ENCODE measurements at regions not wholly inside any gene's neighbourhood (a gene's known extent, or its start where the extent isn't known, plus 50 kb on each side); places are given as distances from the start of the nearest gene placed in this dataset.

DNA sequence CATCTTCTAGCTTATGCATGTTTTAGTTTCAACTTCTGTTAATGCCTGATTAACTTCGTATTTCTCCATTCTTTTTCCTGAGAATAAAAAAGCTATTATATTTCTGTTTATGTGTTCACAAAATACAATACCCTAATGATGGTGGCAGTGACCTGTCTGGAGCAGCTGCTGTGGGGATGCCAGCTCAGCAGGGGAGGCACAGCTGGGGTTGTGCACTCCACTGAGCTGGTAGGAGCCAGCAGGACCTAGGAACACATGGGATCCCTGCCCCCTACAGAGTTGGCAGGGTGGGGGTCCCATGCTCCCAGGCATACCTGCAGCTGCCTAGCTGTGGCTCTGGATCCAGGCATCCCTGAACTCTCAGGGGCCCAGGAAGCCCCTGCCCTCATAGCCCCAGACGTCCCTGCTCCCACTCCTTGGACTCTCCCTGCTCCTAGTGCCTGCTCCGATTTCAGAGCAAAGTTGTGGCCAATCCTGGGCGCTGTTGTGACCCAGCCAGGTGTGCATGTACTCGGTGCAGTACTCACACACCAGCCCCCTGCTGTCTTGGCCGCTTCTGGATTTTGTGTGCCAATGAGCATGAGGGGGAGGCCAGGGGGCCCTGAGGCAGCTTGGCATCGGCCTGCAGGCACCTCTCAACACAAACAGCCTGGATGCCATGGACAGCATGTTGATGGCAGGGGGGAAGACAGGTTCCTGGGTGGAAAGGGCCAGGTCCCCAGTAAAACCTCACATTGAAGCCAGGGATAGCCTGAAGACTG, 546.0 kb downstream of the ZNF804A start:
- TF ChIP-seq POLR2AphosphoS5 (IDR thresholded peaks at IDR 0.05; ENCODE audit: low read depth, low read length) (no peak), TCF7L2 (IDR thresholded peaks at IDR 0.05; ENCODE audit: low read depth, low read length) (no peak)
- TF ChIP-seq, protein P1, sequence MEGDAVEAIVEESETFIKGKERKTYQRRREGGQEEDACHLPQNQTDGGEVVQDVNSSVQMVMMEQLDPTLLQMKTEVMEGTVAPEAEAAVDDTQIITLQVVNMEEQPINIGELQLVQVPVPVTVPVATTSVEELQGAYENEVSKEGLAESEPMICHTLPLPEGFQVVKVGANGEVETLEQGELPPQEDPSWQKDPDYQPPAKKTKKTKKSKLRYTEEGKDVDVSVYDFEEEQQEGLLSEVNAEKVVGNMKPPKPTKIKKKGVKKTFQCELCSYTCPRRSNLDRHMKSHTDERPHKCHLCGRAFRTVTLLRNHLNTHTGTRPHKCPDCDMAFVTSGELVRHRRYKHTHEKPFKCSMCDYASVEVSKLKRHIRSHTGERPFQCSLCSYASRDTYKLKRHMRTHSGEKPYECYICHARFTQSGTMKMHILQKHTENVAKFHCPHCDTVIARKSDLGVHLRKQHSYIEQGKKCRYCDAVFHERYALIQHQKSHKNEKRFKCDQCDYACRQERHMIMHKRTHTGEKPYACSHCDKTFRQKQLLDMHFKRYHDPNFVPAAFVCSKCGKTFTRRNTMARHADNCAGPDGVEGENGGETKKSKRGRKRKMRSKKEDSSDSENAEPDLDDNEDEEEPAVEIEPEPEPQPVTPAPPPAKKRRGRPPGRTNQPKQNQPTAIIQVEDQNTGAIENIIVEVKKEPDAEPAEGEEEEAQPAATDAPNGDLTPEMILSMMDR (IDR thresholded peaks at IDR 0.05) = no peak
- TF ChIP-seq, protein P2, sequence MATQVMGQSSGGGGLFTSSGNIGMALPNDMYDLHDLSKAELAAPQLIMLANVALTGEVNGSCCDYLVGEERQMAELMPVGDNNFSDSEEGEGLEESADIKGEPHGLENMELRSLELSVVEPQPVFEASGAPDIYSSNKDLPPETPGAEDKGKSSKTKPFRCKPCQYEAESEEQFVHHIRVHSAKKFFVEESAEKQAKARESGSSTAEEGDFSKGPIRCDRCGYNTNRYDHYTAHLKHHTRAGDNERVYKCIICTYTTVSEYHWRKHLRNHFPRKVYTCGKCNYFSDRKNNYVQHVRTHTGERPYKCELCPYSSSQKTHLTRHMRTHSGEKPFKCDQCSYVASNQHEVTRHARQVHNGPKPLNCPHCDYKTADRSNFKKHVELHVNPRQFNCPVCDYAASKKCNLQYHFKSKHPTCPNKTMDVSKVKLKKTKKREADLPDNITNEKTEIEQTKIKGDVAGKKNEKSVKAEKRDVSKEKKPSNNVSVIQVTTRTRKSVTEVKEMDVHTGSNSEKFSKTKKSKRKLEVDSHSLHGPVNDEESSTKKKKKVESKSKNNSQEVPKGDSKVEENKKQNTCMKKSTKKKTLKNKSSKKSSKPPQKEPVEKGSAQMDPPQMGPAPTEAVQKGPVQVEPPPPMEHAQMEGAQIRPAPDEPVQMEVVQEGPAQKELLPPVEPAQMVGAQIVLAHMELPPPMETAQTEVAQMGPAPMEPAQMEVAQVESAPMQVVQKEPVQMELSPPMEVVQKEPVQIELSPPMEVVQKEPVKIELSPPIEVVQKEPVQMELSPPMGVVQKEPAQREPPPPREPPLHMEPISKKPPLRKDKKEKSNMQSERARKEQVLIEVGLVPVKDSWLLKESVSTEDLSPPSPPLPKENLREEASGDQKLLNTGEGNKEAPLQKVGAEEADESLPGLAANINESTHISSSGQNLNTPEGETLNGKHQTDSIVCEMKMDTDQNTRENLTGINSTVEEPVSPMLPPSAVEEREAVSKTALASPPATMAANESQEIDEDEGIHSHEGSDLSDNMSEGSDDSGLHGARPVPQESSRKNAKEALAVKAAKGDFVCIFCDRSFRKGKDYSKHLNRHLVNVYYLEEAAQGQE (IDR thresholded peaks at IDR 0.05; ENCODE audit: insufficient read depth in 1 of 2, low read depth in 2 of 2, low read length in 1 of 2) = no peak

Data from Panc1 (cell line).